HUES64 (cell line): ENCODE measurements at regions not wholly inside any gene's neighbourhood (a gene's known extent, or its start where the extent isn't known, plus 50 kb on each side); places are given as distances from the start of the nearest gene placed in this dataset.
"Not testable (repeated sequence)": the region's sequence is repeated elsewhere in the genome, so short reads cannot be mapped to it uniquely, and the experiment has no call there.

Experiments used
- H3K27ac ChIP-seq: 2 replicates; pipeline ENCODE4 v1.7.0; 2013; ENCODE audit warnings: low read depth, low read length, inconsistent platforms
- H3K27me3 ChIP-seq: 2 replicates; pipeline ENCODE4 v1.6.1; 2013; ENCODE audit warnings: mild to moderate bottlenecking, low read length; ENCODE audit not compliant: insufficient read depth
- H3K36me3 ChIP-seq: 2 replicates; pipeline ENCODE4 v1.6.1; 2013; ENCODE audit warnings: mild to moderate bottlenecking, low read length; ENCODE audit not compliant: insufficient read depth
- H3K4me1 ChIP-seq: 2 replicates; pipeline ENCODE4 v1.6.1; 2013; ENCODE audit warnings: mild to moderate bottlenecking, low read length, moderate library complexity; ENCODE audit not compliant: insufficient read depth
- H3K4me3 ChIP-seq: 2 replicates; pipeline ENCODE4 v1.5.1; 2013; ENCODE audit warnings: mild to moderate bottlenecking, low read length, moderate library complexity
- H3K9ac ChIP-seq: 2 replicates; pipeline ENCODE4 v1.6.1; 2013; ENCODE audit warnings: mild to moderate bottlenecking, low read depth, low read length
- H3K9me3 ChIP-seq: 2 replicates; pipeline ENCODE4 v1.6.1; 2013; ENCODE audit warnings: low read depth, low read length; ENCODE audit not compliant: insufficient read depth
- WGBS: fragments of 150-250, 120-280 bp; methylation state at CpG from one replicate; pipeline ENCODE4 v1.1.7; 2013; ENCODE audit warnings: missing lambda C conversion rate; 5-methylcytosine and 5-hydroxymethylcytosine counted together

- Histone ChIP-seq H3K27me3 (no peaks in the 10 kb centered on the region), H3K9me3 (no peaks in the 10 kb centered on the region)
- 96% methylated on average over 8 of the region's 8 CpGs for WGBS
These were observed 63.1 kb downstream of the MATN1 start for GRCh38 chr1:30660241-30660640.

GRCh38 chr1:30659702-30660101, 63.7 kb downstream of the MATN1 start:
- H3K27ac ChIP-seq = no peak overlapping the region
- 85% methylated on average over 8 of the region's 8 CpGs for WGBS

More at GRCh38 chr1:30660241-30660640, 63.1 kb downstream of the MATN1 start:
- Histone ChIP-seq H3K4me3 (no peak overlapping the region), H3K27ac (no peak overlapping the region), H3K9ac (no peak overlapping the region), H3K36me3 (no peaks in the 10 kb centered on the region), H3K4me1 (peaks cover 7% of the 10 kb centered on the region; the same call in 1 of the 2 replicates)

GRCh38 chr1:30658375-30658774, 65.0 kb downstream of the MATN1 start:
- 88% methylated on average over 4 of the region's 4 CpGs for WGBS
- H3K4me3 ChIP-seq = not testable (repeated sequence)

More at GRCh38 chr1:30659702-30660101, 63.7 kb downstream of the MATN1 start:
- Histone ChIP-seq H3K4me1 (peaks cover 7% of the 10 kb centered on the region; the same call in 1 of the 2 replicates), H3K9ac (no peak overlapping the region), H3K27me3 (no peaks in the 10 kb centered on the region), H3K4me3 (no peak overlapping the region), H3K36me3 (no peaks in the 10 kb centered on the region), H3K9me3 (no peaks in the 10 kb centered on the region)

GRCh38 chr1:30658014-30658336, 65.4 kb downstream of the MATN1 start:
- Histone ChIP-seq H3K27ac (no peak overlapping the region), H3K4me1 (peaks cover 6% of the 10 kb centered on the region; the same call in 1 of the 2 replicates), H3K27me3 (no peaks in the 10 kb centered on the region), H3K36me3 (no peaks in the 10 kb centered on the region), H3K9me3 (no peaks in the 10 kb centered on the region), H3K9ac (no peak overlapping the region), H3K4me3 (no peak overlapping the region)
- WGBS = 88% methylated on average over 6 of the region's 8 CpGs

More at GRCh38 chr1:30658375-30658774, 65.0 kb downstream of the MATN1 start:
- H3K9me3 ChIP-seq, H3K27me3 ChIP-seq, H3K27ac ChIP-seq, H3K4me1 ChIP-seq, H3K36me3 ChIP-seq, H3K9ac ChIP-seq: not testable (repeated sequence)

- 87% methylated on average over 22 of the region's 22 CpGs for WGBS
- Histone ChIP-seq H3K9ac (no peak overlapping the region), H3K4me3 (no peak overlapping the region), H3K4me1 (no peaks in the 10 kb centered on the region), H3K36me3 (no peaks in the 10 kb centered on the region), H3K27ac (no peak overlapping the region), H3K9me3 (no peaks in the 10 kb centered on the region), H3K27me3 (no peaks in the 10 kb centered on the region)
These were observed 66.0 kb downstream of the MATN1 start for GRCh38 chr1:30657131-30658013.

GRCh38 chr1:30656171-30656940, 67.0 kb downstream of the MATN1 start:
- 88% methylated on average over 27 of the region's 27 CpGs for whole genome bisulfite sequencing

GRCh38 chr1:30655672-30656071, 67.7 kb downstream of the MATN1 start:
- no peak overlapping the region for H3K27ac ChIP-seq

More at GRCh38 chr1:30656171-30656940, 67.0 kb downstream of the MATN1 start:
- H3K9ac ChIP-seq = no peak overlapping the region
- no peaks in the 10 kb centered on the region for H3K36me3 ChIP-seq
- H3K4me1 ChIP-seq = no peaks in the 10 kb centered on the region
- no peak overlapping the region for H3K27ac ChIP-seq
- H3K9me3 ChIP-seq = no peaks in the 10 kb centered on the region
- H3K27me3 ChIP-seq = no peaks in the 10 kb centered on the region
- H3K4me3 ChIP-seq = no peak overlapping the region

GRCh38 chr1:30654188-30654587, 69.2 kb downstream of the MATN1 start:
- whole genome bisulfite sequencing = 94% methylated on average over 5 of the region's 5 CpGs
- Histone ChIP-seq H3K36me3 (no peaks in the 10 kb centered on the region), H3K27me3 (no peaks in the 10 kb centered on the region), H3K4me3 (no peak overlapping the region), H3K4me1 (no peaks in the 10 kb centered on the region), H3K9ac (no peak overlapping the region), H3K9me3 (no peaks in the 10 kb centered on the region), H3K27ac (no peak overlapping the region)

More at GRCh38 chr1:30655672-30656071, 67.7 kb downstream of the MATN1 start:
- no peaks in the 10 kb centered on the region for H3K4me1 ChIP-seq
- H3K36me3 ChIP-seq = no peaks in the 10 kb centered on the region
- no peaks in the 10 kb centered on the region for H3K27me3 ChIP-seq
- WGBS = 87% methylated on average over 1 of the region's 3 CpGs
- H3K9me3 ChIP-seq = no peaks in the 10 kb centered on the region
- H3K9ac ChIP-seq = no peak overlapping the region
- no peak overlapping the region for H3K4me3 ChIP-seq

DNA sequence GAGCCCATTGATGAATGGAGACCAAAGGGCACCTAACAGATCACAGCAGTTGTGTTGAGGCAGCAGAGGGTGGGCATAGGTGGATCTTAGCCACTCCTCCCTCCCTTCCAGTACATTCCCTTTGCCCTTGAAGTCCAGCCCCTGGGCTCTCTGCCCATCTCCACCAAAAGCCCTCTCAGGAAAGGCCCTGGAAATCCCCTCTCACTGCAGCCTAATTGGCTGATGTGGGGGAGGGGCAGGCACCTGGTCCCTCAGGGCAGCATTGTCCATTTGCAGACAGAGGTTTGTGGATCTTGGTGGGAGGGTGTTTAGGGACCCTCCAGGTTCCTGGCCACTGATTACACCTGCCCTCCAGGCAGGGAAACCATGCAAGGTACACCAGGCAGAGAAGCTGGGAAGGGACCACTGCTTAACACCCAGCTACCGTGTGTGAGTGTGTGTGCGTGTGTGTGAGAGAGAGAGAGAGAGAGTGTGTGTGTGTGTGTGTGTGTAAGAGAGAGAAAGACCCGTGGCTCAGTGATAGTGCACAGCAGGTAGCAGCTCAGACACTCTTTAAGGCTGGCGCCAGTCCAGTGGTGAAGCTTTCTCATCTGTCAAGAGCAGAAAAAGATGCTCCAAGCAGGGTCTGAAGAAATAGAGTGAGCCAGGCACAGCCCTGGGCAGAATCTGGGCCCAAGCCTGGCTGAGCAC, 71.1 kb downstream of the MATN1 start:
- WGBS = 68% methylated on average over 4 of the region's 4 CpGs

GRCh38 chr1:30651395-30651794, 72.0 kb downstream of the MATN1 start:
- not testable (repeated sequence) for H3K27ac ChIP-seq, H3K4me1 ChIP-seq, H3K9ac ChIP-seq, H3K9me3 ChIP-seq, H3K27me3 ChIP-seq, H3K4me3 ChIP-seq, H3K36me3 ChIP-seq
- WGBS = 67% methylated on average over 5 of the region's 5 CpGs

More for the DNA sequence above, 71.1 kb downstream of the MATN1 start:
- no peaks in the 10 kb centered on the region for H3K9me3 ChIP-seq
- no peaks in the 10 kb centered on the region for H3K36me3 ChIP-seq
- H3K4me3 ChIP-seq = no peak overlapping the region
- H3K4me1 ChIP-seq = no peaks in the 10 kb centered on the region
- no peak overlapping the region for H3K9ac ChIP-seq
- H3K27me3 ChIP-seq = no peaks in the 10 kb centered on the region
- H3K27ac ChIP-seq = no peak overlapping the region

- no peaks in the 10 kb centered on the region for H3K27me3 ChIP-seq
- H3K36me3 ChIP-seq = no peaks in the 10 kb centered on the region
- H3K4me3 ChIP-seq = no peak overlapping the region
- H3K27ac ChIP-seq = no peak overlapping the region
- no peaks in the 10 kb centered on the region for H3K4me1 ChIP-seq
- H3K9me3 ChIP-seq = no peaks in the 10 kb centered on the region
- no peak overlapping the region for H3K9ac ChIP-seq
- 90% methylated on average over 7 of the region's 7 CpGs for WGBS
These were observed 72.4 kb downstream of the MATN1 start for GRCh38 chr1:30650968-30651320.
